T-helper 1 cell treated with Interleukin-12 subunit alpha and Interleukin-12 subunit beta and Interleukin-4 antibody, amounts not matched to agents 30 μg/mL and 1 μg/mL, for 36 hours (primary cell): ENCODE measurements at regions not wholly inside any gene's neighbourhood (a gene's known extent, or its start where the extent isn't known, plus 50 kb on each side); places are given as distances from the start of the nearest gene placed in this dataset.

ENCODE experiments used
- H3K27ac Mint-ChIP-seq: one replicate; pipeline ENCODE4 v1.8.0; 2021; ENCODE audit warnings: mild to moderate bottlenecking, mixed read lengths
- H3K27me3 Mint-ChIP-seq: one replicate; pipeline ENCODE4 v1.8.0; 2021; ENCODE audit warnings: low read depth, mixed read lengths
- H3K36me3 Mint-ChIP-seq: one replicate; pipeline ENCODE4 v1.8.0; 2021; ENCODE audit warnings: low read depth, mixed read lengths
- H3K4me1 Mint-ChIP-seq: one replicate; pipeline ENCODE4 v1.8.0; 2021; ENCODE audit warnings: low read depth, mixed read lengths
- H3K4me3 Mint-ChIP-seq: one replicate; pipeline ENCODE4 v1.8.0; 2021; ENCODE audit warnings: mild to moderate bottlenecking, moderate library complexity, mixed read lengths
- H3K9me3 Mint-ChIP-seq: one replicate; pipeline ENCODE4 v1.8.0; 2021; ENCODE audit warnings: mixed read lengths

GRCh38 chr6:170030284-170030815, 260.5 kb downstream of the DLL1 start:
- Mint-ChIP-seq H3K9me3 (peaks cover 5% of the 10 kb centered on the region), H3K27ac (no peak overlapping the region), H3K4me3 (no peak overlapping the region), H3K4me1 (no peaks in the 10 kb centered on the region), H3K36me3 (no peaks in the 10 kb centered on the region), H3K27me3 (no peaks in the 10 kb centered on the region)

GRCh38 chr6:170029416-170030283, 261.2 kb downstream of the DLL1 start:
- no peaks in the 10 kb centered on the region for H3K27me3 Mint-ChIP-seq
- peaks cover 5% of the 10 kb centered on the region for H3K9me3 Mint-ChIP-seq
- H3K36me3 Mint-ChIP-seq, result no peaks in the 10 kb centered on the region
- no peak overlapping the region for H3K4me3 Mint-ChIP-seq
- H3K4me1 Mint-ChIP-seq, result no peaks in the 10 kb centered on the region
- H3K27ac Mint-ChIP-seq, result no peak overlapping the region

DNA sequence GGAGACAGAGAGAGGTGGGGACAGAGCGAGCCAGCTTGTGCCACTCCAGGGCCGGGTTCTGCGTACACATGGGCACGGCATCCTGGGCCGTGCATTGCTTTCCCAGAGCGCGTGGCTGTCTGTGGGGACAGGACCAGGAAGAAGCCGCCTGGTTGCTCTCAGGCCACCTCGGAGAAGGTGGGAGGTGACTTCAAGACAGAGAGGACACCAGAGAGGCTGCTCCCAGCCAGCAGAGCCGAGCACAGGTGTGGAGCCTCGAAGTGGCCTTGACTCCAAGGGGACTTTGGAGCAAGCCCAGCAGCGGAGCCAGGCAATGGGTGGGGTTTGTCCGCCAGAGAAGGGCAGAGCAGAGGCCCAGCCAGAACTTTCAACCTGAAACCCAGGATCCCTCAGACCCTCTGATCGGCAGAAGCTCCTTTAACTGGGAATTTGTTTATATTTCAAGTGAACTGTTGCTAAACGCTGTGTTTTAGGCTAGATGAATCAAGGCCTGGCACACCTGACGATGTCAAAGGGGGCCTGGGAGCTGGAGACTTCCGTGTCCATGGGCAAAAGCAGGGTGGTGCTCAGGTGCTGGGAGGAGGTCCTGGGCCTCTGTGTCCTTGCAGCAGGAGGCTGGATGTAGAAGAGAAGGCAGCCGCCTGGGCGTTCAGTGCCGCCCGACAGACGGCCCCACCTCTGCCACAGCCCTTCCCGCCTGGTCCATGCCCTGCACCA, 262.1 kb downstream of the DLL1 start:
- Mint-ChIP-seq H3K4me3 (no peak overlapping the region), H3K27me3 (no peaks in the 10 kb centered on the region), H3K36me3 (no peaks in the 10 kb centered on the region), H3K4me1 (no peaks in the 10 kb centered on the region), H3K9me3 (peaks cover 5% of the 10 kb centered on the region), H3K27ac (no peak overlapping the region)

GRCh38 chr6:170027647-170028043, 263.2 kb downstream of the DLL1 start:
- H3K27me3 Mint-ChIP-seq, result no peaks in the 10 kb centered on the region
- H3K27ac Mint-ChIP-seq, result no peak overlapping the region
- H3K9me3 Mint-ChIP-seq, result no peaks in the 10 kb centered on the region
- no peak overlapping the region for H3K4me3 Mint-ChIP-seq
- H3K36me3 Mint-ChIP-seq, result no peaks in the 10 kb centered on the region
- no peaks in the 10 kb centered on the region for H3K4me1 Mint-ChIP-seq

DNA sequence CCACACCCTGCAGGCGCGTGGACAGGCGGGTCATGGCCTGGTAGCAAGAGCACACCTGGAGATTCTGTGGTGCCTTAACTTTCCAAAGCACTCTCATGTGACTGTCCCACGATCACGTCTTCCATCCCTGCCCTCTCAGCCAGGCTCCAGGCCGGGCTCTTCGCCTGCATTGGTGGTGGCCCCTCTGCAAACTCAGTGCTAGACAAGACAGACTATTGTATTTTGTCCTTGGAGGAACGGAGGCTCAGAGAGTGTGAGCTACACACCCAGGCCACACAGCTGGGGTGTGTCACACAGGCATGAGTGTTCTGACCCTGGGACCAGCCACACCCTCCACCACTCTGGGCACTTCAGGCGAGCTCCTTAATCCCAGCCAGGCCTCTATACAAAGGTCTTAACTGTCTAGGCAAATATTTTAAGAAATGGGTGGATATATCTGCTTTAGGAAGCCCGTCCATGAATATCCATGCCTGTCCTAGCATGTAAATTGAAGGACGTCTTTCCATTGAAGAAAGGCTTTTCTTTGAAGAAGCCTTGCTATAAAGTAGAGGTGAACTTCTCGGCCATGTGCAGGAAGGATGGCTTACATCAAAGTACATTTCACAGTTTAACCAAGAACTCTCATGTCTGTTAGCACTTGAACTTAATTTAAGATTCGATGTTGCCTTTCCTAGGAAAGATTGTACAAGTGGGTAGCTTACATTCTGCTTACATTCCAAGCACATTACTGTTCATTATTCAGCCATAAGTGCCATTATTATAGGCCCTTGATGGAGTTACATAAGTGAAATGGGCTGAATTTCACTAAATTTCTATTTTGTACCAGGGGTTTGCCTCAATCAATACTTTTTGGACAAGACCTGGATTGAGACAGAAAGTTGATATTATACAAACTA, 263.9 kb downstream of the DLL1 start:
- Mint-ChIP-seq H3K4me1 (no peaks in the 10 kb centered on the region), H3K4me3 (no peak overlapping the region), H3K27ac (no peak overlapping the region), H3K36me3 (no peaks in the 10 kb centered on the region), H3K27me3 (peaks cover 5% of the 10 kb centered on the region), H3K9me3 (no peaks in the 10 kb centered on the region)

DNA sequence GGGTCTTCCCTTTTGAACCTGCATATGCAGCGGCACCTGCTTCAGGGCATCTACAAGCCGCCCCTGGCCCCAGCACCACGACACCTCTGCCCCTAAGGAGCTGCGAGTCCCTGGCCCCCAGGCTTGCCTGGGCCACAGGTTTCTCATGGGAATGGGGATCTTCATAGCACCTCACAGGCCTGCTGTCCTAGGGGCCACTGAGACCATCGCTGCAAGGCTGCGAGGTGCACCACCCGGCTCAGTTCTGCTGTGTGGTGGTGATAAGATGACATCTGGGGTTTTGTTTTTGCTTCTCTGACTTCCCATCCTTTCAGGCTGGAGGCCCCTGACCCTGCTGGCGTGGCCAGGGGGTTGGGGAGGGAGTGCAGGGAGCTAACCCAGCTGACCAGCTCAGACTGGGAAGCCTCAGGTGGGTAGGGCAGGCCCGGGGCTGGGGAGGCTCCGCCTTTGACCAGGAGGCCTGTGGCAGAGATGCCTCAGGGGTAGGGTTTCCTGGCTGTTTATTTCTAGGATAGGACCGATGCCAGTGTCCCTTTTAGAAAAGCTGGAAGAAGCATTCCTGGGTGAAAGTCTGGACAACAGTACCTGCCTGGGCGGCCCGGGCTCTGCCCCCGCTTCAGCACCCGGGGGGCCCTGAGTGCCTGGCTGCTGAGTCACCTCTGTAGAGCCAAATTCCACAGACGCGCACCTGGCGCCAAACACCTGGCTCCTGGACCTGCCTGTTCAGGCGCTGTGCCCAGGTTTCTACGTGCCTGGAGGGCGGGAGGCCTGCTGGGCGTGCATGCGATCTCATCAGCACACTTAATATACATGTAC, 264.7 kb downstream of the DLL1 start:
- H3K9me3 Mint-ChIP-seq, result no peaks in the 10 kb centered on the region
- no peak overlapping the region for H3K4me3 Mint-ChIP-seq
- H3K4me1 Mint-ChIP-seq, result no peaks in the 10 kb centered on the region
- H3K27me3 Mint-ChIP-seq, result peaks cover 6% of the 10 kb centered on the region
- no peak overlapping the region for H3K27ac Mint-ChIP-seq
- H3K36me3 Mint-ChIP-seq, result no peaks in the 10 kb centered on the region

- Mint-ChIP-seq H3K4me1 (no peaks in the 10 kb centered on the region), H3K9me3 (no peaks in the 10 kb centered on the region), H3K27ac (no peak overlapping the region), H3K27me3 (peaks cover 6% of the 10 kb centered on the region), H3K36me3 (no peaks in the 10 kb centered on the region), H3K4me3 (no peak overlapping the region)
Observed at GRCh38 chr6:170025341-170025911, 265.5 kb downstream of the DLL1 start.

DNA sequence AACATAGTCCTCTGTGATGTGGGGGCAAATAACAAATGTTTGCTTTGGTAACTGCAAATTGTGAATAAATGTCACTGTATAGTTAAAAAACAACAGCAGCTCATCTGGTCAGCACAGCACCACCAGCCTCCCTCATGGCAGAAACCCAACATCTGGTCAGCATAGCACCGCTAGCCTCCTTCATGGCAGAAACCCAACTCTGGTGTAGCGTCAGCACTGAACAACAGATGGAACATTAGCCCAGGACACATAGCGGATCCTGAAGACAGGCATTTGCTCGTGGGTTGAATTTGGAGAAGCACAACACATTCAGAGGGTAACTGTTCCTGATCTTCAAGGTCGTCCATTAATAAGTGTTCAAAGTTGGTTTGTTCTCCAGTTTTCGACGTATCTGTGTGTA, 265.9 kb downstream of the DLL1 start:
- Mint-ChIP-seq H3K27ac (no peak overlapping the region), H3K36me3 (no peaks in the 10 kb centered on the region), H3K27me3 (peaks cover 6% of the 10 kb centered on the region), H3K9me3 (no peaks in the 10 kb centered on the region), H3K4me3 (no peak overlapping the region), H3K4me1 (no peaks in the 10 kb centered on the region)

- Mint-ChIP-seq H3K27ac (no peak overlapping the region), H3K27me3 (peaks cover 6% of the 10 kb centered on the region), H3K36me3 (no peaks in the 10 kb centered on the region), H3K4me1 (no peaks in the 10 kb centered on the region), H3K9me3 (no peaks in the 10 kb centered on the region), H3K4me3 (no peak overlapping the region)
Observed at GRCh38 chr6:170023620-170024521, 267.0 kb downstream of the DLL1 start.

- H3K27ac Mint-ChIP-seq, result no peak overlapping the region
- H3K4me3 Mint-ChIP-seq, result no peak overlapping the region
- no peaks in the 10 kb centered on the region for H3K4me1 Mint-ChIP-seq
- no peaks in the 10 kb centered on the region for H3K36me3 Mint-ChIP-seq
- H3K27me3 Mint-ChIP-seq, result peaks cover 6% of the 10 kb centered on the region
- no peaks in the 10 kb centered on the region for H3K9me3 Mint-ChIP-seq
Observed at GRCh38 chr6:170022827-170023619, 267.9 kb downstream of the DLL1 start.

GRCh38 chr6:170022291-170022722, 268.6 kb downstream of the DLL1 start:
- Mint-ChIP-seq H3K36me3 (no peaks in the 10 kb centered on the region), H3K4me1 (no peaks in the 10 kb centered on the region), H3K27ac (no peak overlapping the region), H3K4me3 (no peak overlapping the region), H3K9me3 (no peaks in the 10 kb centered on the region), H3K27me3 (peaks cover 12% of the 10 kb centered on the region)

DNA sequence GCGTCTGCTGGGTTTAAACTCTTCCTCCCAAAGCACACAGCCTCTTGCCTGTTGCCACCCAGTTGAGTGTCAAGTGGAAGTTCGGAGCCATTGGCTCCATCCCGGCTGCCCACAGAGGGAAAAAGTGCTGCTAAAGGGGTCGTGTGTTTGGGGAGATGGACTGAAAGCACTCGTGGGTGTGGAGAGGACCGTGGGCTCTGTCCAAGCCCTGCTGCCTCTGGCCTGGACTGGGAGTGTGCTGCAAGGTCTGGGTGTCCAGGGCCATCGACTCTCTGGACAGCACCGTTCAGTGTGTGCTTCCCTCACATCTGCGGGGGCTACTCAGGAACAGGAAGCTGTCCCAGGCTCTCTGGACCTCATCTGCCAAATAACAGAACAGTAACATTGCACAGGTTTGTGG, 269.3 kb downstream of the DLL1 start:
- no peaks in the 10 kb centered on the region for H3K36me3 Mint-ChIP-seq
- H3K9me3 Mint-ChIP-seq, result no peaks in the 10 kb centered on the region
- no peaks in the 10 kb centered on the region for H3K4me1 Mint-ChIP-seq
- H3K27me3 Mint-ChIP-seq, result peaks cover 16% of the 10 kb centered on the region
- H3K4me3 Mint-ChIP-seq, result no peak overlapping the region
- no peak overlapping the region for H3K27ac Mint-ChIP-seq
